ENCODE measurements at regions not wholly inside any gene's neighbourhood (a gene's known extent, or its start where the extent isn't known, plus 50 kb on each side); places are given as distances from the start of the nearest gene placed in this dataset.

DNA sequence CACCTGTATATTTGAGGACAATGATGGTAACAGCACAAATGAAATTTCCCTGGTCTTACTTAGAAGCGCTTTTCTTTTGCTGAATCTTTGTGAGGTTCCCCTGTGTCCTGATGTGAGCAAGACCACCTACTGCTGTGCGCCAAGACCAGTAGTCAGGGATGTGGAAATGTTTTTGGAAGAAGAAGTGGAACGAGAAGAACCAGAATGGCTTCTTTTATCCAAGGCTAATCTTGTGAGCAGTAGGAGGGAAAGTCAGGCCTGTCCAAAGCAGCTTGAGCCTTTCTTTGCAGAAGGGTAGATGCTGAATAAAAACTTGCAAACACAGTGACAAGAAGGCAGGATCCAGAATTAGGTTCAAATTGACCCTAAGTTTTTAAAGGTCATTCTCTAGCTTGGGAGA lies 223.0 kb downstream of the FAT3 start:
- Histone ChIP-seq H3K4me3 (ENCODE audit: low read depth in 1 of 3, low read length in 3 of 3) (no peak overlapping the region), H3K36me3 (ENCODE audit: control insufficient read depth in 4 of 4, insufficient read depth in 3 of 4, low read depth in 1 of 4, low read length in 3 of 4) (no peaks in the 10 kb centered on the region), H3K27ac (ENCODE audit: low read depth in 1 of 2, low read length in 2 of 2) (no peak overlapping the region), H3K9me3 (ENCODE audit: control insufficient read depth in 4 of 4, low read length in 3 of 4) (no peaks in the 10 kb centered on the region), H3K27me3 (ENCODE audit: control insufficient read depth in 4 of 4, insufficient read depth in 4 of 4, low read length in 3 of 4) (no peaks in the 10 kb centered on the region), H3K9ac (ENCODE audit: low read depth in 1 of 2, low read length in 2 of 2) (no peak overlapping the region), H3K4me1 (ENCODE audit: control insufficient read depth in 4 of 4, insufficient read depth in 4 of 4, low read length in 3 of 4) (no peaks in the 10 kb centered on the region)
- WGBS, result 87% methylated on average over 3 of the region's 3 CpGs
- no peak for TF ChIP-seq HNF4G (IDR thresholded peaks at IDR 0.05)
- TF ChIP-seq YY1 (IDR thresholded peaks at IDR 0.05), result no peak
- TF ChIP-seq, protein P1, sequence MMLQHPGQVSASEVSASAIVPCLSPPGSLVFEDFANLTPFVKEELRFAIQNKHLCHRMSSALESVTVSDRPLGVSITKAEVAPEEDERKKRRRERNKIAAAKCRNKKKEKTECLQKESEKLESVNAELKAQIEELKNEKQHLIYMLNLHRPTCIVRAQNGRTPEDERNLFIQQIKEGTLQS (IDR thresholded peaks at IDR 0.05), result no peak
- TF ChIP-seq NR2F2 (IDR thresholded peaks at IDR 0.05), result no peak
- TF ChIP-seq JUND (IDR thresholded peaks at IDR 0.05), result no peak
- TF ChIP-seq, protein P2, sequence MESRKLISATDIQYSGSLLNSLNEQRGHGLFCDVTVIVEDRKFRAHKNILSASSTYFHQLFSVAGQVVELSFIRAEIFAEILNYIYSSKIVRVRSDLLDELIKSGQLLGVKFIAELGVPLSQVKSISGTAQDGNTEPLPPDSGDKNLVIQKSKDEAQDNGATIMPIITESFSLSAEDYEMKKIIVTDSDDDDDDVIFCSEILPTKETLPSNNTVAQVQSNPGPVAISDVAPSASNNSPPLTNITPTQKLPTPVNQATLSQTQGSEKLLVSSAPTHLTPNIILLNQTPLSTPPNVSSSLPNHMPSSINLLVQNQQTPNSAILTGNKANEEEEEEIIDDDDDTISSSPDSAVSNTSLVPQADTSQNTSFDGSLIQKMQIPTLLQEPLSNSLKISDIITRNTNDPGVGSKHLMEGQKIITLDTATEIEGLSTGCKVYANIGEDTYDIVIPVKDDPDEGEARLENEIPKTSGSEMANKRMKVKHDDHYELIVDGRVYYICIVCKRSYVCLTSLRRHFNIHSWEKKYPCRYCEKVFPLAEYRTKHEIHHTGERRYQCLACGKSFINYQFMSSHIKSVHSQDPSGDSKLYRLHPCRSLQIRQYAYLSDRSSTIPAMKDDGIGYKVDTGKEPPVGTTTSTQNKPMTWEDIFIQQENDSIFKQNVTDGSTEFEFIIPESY (IDR thresholded peaks at IDR 0.05), result no peak
- no peak for TF ChIP-seq RXRA (IDR thresholded peaks at IDR 0.05)
- TF ChIP-seq HNF4A (conservative IDR thresholded peaks at IDR 0.05), result no peak
- no peak for TF ChIP-seq GABPA (IDR thresholded peaks at IDR 0.05 in 1 of 2, conservative IDR thresholded peaks at IDR 0.05 in 1 of 2)
- no peak for TF ChIP-seq SP1 (IDR thresholded peaks at IDR 0.05)
- TF ChIP-seq EGR1 (IDR thresholded peaks at IDR 0.05; ENCODE audit: low read depth in 2 of 2), result no peak
- no peak for TF ChIP-seq RAD21 (IDR thresholded peaks at IDR 0.05)
- no peak for TF ChIP-seq FOXA1 (IDR thresholded peaks at IDR 0.05)
- TF ChIP-seq FOXA2 (IDR thresholded peaks at IDR 0.05), result no peak
- TF ChIP-seq, protein P3, sequence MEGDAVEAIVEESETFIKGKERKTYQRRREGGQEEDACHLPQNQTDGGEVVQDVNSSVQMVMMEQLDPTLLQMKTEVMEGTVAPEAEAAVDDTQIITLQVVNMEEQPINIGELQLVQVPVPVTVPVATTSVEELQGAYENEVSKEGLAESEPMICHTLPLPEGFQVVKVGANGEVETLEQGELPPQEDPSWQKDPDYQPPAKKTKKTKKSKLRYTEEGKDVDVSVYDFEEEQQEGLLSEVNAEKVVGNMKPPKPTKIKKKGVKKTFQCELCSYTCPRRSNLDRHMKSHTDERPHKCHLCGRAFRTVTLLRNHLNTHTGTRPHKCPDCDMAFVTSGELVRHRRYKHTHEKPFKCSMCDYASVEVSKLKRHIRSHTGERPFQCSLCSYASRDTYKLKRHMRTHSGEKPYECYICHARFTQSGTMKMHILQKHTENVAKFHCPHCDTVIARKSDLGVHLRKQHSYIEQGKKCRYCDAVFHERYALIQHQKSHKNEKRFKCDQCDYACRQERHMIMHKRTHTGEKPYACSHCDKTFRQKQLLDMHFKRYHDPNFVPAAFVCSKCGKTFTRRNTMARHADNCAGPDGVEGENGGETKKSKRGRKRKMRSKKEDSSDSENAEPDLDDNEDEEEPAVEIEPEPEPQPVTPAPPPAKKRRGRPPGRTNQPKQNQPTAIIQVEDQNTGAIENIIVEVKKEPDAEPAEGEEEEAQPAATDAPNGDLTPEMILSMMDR (IDR thresholded peaks at IDR 0.05; ENCODE audit: low read depth, low read length, missing input control), result no peak
- TF ChIP-seq, protein P4, sequence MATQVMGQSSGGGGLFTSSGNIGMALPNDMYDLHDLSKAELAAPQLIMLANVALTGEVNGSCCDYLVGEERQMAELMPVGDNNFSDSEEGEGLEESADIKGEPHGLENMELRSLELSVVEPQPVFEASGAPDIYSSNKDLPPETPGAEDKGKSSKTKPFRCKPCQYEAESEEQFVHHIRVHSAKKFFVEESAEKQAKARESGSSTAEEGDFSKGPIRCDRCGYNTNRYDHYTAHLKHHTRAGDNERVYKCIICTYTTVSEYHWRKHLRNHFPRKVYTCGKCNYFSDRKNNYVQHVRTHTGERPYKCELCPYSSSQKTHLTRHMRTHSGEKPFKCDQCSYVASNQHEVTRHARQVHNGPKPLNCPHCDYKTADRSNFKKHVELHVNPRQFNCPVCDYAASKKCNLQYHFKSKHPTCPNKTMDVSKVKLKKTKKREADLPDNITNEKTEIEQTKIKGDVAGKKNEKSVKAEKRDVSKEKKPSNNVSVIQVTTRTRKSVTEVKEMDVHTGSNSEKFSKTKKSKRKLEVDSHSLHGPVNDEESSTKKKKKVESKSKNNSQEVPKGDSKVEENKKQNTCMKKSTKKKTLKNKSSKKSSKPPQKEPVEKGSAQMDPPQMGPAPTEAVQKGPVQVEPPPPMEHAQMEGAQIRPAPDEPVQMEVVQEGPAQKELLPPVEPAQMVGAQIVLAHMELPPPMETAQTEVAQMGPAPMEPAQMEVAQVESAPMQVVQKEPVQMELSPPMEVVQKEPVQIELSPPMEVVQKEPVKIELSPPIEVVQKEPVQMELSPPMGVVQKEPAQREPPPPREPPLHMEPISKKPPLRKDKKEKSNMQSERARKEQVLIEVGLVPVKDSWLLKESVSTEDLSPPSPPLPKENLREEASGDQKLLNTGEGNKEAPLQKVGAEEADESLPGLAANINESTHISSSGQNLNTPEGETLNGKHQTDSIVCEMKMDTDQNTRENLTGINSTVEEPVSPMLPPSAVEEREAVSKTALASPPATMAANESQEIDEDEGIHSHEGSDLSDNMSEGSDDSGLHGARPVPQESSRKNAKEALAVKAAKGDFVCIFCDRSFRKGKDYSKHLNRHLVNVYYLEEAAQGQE (IDR thresholded peaks at IDR 0.05), result no peak
- TF ChIP-seq TAF1 (conservative IDR thresholded peaks at IDR 0.05), result no peak
- TF ChIP-seq, protein P5, sequence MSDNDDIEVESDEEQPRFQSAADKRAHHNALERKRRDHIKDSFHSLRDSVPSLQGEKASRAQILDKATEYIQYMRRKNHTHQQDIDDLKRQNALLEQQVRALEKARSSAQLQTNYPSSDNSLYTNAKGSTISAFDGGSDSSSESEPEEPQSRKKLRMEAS (IDR thresholded peaks at IDR 0.05), result no peak
- DNase-seq (ENCODE audit: low spot score), result no peak

Measured in liver (tissue), 8 donors.